ENCODE measurements at regions not wholly inside any gene's neighbourhood (a gene's known extent, or its start where the extent isn't known, plus 50 kb on each side); places are given as distances from the start of the nearest gene placed in this dataset.

DNA sequence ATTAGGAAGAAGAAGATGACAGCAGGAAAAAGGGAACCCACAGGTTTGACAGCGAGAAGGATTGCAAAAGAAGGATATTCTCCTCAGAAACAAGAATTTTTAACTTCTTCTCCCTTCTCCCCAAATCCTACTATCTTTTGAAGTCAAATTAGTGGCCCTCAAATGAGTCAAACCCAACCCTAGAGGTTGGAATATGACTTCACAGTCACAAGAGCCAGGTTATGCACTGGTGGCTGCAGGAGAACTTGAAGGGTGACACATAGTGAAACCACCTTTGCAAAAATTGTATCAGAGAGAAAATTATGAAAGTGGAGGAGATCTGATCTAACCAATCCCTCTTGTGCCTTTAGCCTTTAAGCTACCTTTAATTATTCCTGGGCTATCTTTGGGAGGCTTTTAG lies 386.2 kb upstream of the CCDC196 start:
- in situ Hi-C loops (cut with MboI; ENCODE audit: low sequenced_read_pairs): no loop called here

DNA sequence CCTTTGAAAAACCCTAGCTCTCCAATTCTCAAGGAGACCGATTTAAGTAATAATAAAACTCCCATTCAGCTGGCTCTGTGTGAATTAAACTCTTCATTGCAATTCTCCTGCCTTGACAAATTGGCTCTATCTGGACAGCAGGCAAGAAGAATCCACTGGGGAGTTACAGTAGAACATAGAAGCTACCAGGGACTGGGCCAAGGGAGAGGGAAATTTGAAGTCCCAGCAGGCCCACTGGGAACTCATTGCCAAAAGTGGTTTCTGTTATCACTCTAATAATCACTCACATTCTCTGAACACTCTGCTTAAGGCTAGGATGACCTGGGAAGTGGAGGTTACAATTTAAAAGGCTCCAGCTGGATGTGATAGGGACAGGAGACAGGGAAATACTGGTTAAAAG lies 384.5 kb upstream of the CCDC196 start:
- in situ Hi-C loops (cut with MboI; ENCODE audit: low sequenced_read_pairs): no loop called here

DNA sequence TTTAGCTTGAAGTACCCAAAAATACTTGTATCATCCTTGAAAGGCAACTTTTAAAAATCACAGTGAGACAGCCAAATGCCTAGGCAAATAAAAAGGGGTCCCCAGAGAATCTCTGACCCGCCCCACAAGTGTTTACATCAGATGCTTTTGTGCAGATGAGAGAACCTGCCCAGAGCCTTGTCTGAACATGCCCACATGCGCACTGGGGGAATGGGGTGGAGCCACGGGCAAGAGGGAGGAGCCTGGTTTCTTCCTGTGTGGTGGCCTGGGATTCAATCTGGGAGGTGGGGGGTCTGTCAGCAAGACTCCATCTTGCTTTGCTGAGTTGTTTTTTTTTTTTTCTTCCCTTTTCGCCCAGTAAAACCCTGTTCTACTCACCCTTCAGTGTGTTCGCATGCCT lies 381.7 kb upstream of the CCDC196 start:
- in situ Hi-C loops (cut with MboI; ENCODE audit: low sequenced_read_pairs): no loop called here

DNA sequence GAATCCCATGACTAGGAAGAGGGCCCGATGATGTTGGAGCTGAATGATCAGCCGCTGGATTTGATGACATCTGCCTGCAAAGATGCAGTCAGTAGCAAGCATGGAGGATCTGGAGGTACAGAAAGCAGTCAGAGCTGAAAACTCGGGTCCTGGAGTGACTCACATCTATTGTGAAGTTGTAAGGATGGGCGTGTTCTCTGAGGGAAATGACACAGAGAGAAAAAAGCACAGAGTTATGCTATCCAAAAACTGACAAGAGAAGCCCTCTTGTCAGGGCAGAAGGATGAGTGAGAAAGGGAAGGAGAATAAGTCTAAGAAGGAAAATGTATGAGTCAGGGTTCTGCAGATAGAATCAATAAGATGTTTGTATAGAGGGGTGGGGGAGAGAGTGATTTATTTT lies 380.4 kb upstream of the CCDC196 start:
- in situ Hi-C loops (cut with MboI; ENCODE audit: low sequenced_read_pairs): no loop called here

DNA sequence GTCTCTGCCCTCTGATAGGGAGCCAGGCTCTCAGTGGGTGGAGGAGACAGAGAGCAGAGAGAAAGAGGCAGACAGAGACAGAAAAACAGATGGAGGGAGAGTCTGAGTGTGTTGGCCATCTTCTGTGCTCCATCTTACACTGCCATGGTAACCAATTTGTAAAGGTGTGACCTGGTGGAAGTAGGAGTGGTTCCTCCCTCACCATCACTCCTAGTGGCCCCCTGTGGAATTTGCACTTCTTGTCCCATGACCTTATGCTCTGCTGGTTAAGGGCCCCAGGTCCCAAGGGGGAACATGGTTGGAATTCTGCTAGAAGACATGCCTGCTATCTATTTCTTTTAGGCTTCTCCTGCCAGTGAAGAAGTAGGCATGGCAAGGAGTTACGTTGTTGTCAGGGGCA lies 376.7 kb upstream of the CCDC196 start:
- in situ Hi-C loops (cut with MboI; ENCODE audit: low sequenced_read_pairs): no loop called here

DNA sequence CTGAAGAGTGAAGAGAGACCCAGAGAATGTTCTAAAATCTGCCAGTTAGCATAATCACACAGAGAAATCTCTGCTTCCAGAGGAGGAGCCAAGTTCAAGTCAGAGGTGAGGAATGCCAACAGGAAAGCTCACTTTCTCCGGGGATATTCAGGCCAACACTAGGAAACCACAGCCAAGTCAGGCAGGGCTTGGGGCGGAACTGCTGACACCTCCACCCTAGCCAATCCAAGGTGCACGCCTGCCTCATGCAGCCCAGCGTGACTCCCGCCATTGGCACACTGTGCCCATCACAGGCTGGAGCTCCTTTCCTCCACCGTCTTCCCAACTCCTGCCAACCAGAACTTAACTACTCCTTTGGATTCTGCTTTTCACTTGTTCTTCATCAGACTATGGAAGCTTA lies 374.3 kb upstream of the CCDC196 start:
- in situ Hi-C loops (cut with MboI; ENCODE audit: low sequenced_read_pairs): no loop called here

DNA sequence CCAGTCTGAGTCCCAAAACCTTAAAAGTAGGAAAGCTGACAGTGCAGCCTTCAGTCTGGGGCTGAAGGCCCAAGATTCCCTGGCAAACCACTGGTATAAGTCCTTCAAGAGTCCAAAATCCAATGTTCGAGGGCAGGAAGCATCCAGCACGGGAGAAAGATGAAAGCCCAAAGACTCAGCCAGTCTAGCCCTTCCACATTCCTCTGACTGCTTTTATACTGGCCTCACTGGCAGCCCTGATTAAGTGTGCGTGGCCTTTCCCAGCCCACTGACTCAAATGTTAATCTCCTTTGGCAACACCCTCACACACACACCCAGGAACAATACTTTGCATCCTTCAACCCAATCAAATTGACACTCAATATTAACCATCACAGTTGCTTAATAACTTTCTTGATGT lies 372.1 kb upstream of the CCDC196 start:
- in situ Hi-C loops (cut with MboI; ENCODE audit: low sequenced_read_pairs): no loop called here

DNA sequence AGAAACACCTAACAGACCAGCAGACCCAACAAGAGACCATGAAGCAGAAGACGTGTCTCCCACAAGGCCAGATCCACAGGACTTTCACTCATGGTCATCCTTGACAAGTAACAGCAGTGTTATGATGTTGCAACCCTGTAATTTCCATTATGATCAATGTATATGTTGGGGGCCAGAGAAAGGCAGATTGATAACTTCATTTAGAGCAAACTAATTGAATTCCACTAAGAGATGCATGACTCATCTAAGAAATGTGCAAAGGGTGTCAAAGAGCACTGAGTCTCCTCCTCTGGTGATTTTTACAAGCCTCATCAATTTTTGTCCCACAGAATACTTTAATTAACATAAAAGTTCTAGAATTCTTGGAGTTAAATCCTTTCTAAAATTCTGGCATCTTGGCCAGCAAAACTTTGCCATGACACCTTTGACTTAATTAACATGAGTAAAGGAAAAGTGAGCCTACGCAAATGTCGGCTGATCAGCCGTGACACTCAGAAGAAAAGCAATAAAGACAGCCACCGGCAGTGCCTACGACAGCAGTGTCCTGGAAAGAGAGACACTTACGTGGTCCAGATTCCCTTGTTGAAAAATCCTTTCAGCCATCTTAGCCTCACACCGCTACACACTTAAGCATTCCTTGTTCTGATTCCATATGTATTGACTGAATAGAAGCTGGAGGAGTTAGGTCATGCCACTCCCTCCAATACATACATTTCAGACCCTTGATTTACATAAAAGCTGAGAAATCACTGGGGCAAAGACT lies 370.2 kb upstream of the CCDC196 start:
- in situ Hi-C loops (cut with MboI; ENCODE audit: low sequenced_read_pairs): no loop called here

DNA sequence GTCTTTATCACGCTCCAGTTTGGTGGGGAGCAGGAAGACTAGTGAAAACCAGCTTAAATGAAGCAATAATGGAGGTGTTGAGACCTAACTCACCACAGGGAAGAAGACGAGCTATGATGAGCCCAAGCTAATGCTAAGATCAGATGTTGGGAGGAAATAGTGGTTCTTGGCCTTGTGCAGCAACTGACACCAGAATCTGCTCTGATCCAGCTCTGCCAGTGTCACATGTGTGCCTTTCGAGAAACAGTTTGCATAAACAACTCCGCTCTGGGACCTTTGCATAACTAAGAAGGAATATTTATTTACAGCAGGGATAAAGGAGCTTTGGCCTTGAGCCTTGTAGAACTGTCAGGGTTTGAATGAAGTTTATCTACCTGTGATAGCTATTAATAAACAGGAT lies 369.4 kb upstream of the CCDC196 start:
- in situ Hi-C loops (cut with MboI; ENCODE audit: low sequenced_read_pairs): no loop called here

DNA sequence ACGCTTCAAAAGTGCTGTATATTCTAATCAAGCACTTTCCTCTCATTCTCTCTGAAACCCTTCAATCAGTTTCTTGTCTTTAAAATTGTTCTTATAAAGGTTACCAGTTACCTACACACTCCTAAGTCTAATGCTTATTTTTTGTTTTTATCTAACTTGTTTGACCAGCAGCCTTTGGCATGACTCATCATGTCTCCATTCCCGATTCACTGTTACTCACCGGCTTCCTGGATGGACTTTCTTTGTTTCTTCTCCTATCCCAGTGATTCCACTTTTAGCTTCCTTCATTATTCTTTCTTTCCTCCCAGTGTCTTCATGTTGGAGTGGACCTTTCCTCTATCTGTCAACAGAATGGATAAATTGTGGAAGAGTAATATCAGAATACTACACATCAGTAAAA lies 368.6 kb upstream of the CCDC196 start:
- in situ Hi-C loops (cut with MboI; ENCODE audit: low sequenced_read_pairs): no loop called here

DNA sequence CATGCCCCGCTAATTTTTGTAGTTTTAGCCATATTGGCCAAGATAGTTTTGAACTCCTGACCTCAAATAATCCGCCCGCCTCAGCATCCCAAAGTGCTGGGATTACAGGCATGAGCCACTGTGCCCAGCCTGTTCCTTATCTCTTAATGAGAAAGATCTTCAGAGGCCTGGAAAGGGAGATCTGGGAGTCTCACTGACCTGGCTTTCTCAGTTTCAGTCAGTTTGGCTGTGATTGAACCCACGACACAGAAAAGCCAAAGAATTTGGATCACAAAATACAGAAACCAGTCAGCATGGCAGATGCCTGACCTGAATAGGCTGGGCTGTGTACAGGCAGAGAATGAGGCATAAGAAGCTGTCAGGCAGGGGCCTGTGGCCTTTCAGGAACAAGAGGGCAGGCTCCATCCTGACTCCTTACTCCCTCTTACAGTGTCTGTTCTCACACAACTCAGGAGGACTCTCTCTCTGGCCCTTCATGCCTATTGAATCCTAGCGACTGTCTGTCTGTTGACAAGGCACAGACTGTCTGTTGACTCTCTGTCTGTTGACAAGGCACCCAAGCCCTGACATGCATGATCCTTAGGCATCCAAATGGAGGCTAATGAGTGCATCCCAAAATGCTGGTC lies 366.5 kb upstream of the CCDC196 start:
- in situ Hi-C loops (cut with MboI; ENCODE audit: low sequenced_read_pairs): no loop called here

DNA sequence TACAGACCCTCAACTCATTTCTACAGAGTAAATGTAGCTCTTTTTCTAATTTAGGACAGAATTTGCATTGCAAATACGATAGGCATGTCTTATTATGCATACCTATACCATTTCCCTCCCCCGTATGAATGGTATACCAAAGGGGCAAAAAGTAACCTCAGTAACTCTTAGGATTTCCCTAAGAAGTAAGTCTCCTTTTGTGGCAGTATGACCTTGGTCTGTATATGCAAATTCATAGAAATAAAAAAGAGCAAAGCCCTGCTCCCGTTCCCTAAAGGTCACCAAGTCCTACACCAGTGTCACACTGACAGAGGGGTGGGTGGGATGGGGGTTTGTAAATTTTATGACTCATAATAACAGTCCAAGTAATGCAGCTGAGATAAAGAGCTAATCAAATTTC lies 365.8 kb upstream of the CCDC196 start:
- in situ Hi-C loops (cut with MboI; ENCODE audit: low sequenced_read_pairs): no loop called here

DNA sequence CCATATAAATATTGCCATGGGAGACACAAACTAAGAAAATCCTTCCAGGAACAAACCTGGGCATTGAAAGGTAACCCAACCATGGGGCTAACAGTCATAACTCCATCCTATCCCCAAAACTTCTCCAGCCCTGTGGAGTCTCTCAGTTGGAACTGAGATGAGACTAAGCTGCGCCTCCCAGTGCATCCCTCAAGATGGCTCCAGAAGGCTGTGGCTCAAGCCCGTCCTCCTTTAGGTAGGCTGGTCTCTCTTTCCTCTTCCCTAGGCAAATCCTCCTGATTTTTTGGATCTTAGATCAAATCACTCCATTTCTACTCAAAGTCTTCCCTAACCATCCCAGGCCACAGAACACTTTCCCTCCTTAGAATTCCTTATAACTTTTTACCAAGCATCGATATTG lies 364.3 kb upstream of the CCDC196 start:
- in situ Hi-C loops (cut with MboI; ENCODE audit: low sequenced_read_pairs): no loop called here

DNA sequence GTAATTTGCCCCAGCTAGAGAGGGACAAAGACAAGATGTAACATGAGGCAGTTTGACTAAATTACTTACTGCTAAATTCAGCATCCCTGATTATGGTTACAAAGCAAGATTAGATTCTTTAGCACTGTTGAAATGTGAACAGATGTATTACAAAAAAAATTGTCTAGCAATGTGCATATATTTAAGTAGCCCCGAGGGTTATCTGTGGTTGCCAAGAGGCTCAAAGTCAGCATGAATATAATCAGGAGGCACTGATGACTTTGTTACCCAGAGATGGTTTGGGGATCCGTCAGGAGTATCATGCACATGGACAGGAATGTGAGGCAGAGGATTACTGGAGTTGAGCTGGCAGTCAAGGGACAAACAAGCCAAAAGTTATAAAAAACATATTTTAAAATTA lies 356.9 kb upstream of the CCDC196 start:
- in situ Hi-C loops (cut with MboI; ENCODE audit: low sequenced_read_pairs): no loop called here

DNA sequence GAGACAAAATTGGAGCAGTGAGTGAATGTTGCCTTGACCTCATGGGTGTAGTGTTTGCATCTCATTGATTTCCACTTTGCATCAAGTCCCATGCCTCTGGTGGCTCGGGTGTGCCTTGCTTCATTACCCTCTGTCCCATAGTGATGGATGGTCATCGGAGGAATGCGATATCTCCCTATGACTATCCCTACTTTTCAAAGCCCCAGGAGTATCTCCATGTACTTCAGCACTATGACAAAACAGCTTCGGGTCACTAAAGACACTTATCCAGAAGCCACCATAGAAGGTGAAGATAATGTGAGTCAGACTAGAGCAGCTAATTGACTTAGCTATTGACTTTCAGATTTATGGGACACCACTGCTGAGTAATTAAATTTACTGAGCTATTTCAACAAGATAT lies 355.1 kb upstream of the CCDC196 start:
- in situ Hi-C loops (cut with MboI; ENCODE audit: low sequenced_read_pairs): no loop called here

DNA sequence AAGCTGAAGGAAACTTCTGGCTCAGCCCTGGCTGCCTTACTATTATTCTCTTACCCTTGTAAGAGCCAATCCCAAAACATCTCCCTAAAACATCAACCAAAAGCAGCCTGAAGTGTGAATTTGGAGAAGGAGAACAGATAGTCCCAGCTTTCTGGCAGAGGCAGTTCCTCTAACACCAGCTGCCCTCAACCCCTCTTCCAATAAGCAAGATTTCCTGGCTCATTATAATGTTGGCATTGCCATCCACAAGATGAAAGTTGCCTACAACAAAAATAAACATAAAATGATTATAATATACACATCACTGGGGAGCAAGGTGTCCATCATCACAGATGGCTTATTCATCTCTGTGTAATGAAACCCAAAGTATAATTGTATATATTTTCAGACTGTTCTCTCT lies 352.5 kb upstream of the CCDC196 start:
- in situ Hi-C loops (cut with MboI; ENCODE audit: low sequenced_read_pairs): no loop called here

DNA sequence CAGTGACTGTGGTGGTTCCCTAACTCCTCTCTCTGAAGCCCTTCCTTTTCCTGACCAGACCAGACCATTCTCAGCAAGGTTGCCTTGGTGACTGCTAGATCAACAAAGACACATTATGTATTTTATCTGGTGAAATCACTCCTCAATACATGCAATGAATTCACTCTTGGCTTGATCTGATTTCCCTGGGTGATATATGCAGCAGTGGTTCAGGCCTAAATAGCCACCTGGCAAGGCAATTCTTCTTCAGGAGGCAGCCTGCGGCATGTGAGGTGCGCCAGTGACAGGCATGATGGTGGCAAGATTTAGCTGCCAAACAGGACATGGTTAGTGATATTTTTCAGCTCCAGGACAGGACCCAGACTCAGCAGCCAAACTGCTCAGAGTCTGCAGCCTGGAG lies 350.3 kb upstream of the CCDC196 start:
- in situ Hi-C loops (cut with MboI; ENCODE audit: low sequenced_read_pairs): no loop called here

DNA sequence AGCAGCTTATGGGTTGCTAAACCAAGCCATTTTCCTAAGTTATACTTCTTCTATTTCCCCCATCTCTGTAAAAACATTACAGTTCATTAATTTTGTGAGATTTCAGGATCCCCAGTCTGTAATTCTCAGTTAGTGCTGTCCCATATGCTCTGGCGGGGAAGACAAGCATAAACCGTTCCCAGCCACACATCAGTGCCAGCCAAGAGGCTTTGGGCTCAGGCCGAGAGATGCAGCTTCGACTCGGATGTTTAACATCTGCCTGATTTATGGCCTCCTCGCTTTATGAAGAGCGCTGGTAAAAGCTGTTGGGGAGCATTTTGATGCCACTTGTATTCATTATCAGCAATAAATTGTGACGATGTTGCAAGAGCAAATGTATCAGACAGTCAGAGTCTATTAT lies 349.1 kb upstream of the CCDC196 start:
- in situ Hi-C loops (cut with MboI; ENCODE audit: low sequenced_read_pairs): no loop called here

DNA sequence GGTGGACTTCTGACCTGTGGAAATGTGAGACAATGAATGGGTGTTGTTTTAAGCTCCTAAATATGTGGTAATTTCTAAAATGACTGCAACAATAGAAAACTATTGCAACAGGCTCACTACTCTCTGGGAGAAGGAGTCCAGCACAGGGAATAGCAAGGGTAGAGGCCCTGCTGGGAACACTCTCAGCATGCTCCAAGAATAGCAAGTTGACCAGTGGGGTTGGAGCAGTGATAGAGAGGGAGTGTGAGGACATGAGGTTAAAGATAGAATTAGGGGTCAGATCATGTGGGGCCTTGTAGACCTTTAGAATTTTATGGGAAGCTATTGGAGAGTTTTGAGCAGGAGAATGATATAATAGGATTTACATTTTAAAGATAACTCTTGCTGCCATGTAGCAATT lies 346.7 kb upstream of the CCDC196 start:
- in situ Hi-C loops (cut with MboI; ENCODE audit: low sequenced_read_pairs): no loop called here

DNA sequence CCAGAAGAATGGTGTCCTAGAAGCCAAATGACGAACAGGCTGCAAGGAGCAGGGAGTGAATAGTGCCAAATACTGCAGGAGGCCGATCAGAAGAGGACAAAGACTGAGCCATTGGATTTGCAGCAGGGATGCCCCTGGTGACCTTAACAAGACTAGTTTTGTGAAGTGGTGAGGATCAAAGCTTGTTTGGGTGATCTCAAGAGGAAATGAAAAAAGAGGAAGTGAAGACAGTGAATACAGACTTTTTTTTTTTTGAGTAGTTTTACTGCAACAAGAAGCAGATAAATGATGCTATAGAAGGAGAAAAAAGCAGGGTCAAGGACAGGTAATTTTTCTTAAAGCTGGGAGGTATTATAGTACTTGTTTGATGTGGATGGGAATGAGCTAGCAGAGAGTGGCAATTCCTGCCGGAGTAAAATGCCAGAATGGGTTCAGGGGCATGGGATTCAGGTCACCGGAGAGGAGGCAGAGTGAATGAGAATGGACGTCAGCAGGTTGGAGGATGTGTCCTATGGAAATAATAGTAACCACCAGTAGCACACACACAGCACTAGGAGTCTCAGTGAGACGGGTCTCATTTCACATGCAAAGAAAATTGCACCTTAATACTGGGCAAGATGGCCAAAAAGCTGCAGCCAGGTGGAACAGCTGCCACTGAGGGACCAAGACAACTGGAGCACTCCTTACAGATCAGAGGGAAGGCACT lies 345.8 kb upstream of the CCDC196 start:
- in situ Hi-C loops (cut with MboI; ENCODE audit: low sequenced_read_pairs): no loop called here

DNA sequence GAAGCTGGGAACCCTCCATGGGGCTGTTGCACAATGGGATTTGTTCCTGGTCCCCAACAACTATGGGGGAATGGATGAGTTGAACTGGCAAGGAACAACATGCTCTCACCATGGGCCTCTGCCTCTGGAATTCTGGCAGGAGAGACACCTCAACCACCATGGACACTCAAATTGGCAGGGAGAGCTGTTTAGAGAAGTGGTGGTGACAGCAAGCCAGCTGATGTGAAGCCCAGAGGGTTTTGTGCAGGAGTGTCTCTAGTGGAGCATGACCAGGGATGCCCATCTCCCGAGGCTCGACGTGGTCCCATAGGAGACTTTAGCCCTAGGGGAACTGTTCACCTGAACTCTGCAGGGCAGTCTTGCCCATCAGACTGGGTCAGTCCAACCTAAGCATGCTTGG lies 345.2 kb upstream of the CCDC196 start:
- in situ Hi-C loops (cut with MboI; ENCODE audit: low sequenced_read_pairs): no loop called here

DNA sequence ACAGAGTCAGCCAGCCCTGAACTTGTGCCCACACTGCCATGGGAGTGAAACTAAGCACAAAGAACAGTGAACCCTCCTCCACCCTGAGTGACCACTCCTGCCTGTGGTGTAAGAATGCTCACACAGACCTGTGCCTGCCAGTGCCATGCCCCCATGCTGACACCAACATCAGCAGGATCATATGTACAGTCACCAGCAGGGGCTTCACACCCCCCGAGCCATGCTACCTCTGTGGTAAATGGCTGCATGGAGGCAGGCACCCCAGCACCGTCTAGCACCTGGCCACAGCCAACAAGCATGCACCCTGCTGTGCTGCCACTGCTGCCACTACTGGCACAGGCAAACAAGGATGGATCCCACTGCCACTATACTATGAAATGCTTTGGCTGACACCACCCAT lies 344.4 kb upstream of the CCDC196 start:
- in situ Hi-C loops (cut with MboI; ENCODE audit: low sequenced_read_pairs): no loop called here
